Endothelial cell (in vitro differentiated cells): ENCODE measurements at regions not wholly inside any gene's neighbourhood (a gene's known extent, or its start where the extent isn't known, plus 50 kb on each side); places are given as distances from the start of the nearest gene placed in this dataset.

Experiments
- DNase-seq: peaks from one replicate; pipeline ENCODE4 v3.0.0; 2021; ENCODE audit warnings: low spot score
- H3K27ac Mint-ChIP-seq: one replicate; pipeline ENCODE4 v1.8.0; 2021; ENCODE audit warnings: mixed read lengths, inconsistent platforms; ENCODE audit not compliant: unreplicated experiment
- H3K27me3 Mint-ChIP-seq: one replicate; pipeline ENCODE4 v1.8.0; 2021; ENCODE audit warnings: mild to moderate bottlenecking, moderate library complexity, mixed read lengths, inconsistent platforms; ENCODE audit not compliant: unreplicated experiment
- H3K36me3 Mint-ChIP-seq: one replicate; pipeline ENCODE4 v1.8.0; 2021; ENCODE audit warnings: mild to moderate bottlenecking, low read depth, mixed read lengths, inconsistent platforms; ENCODE audit not compliant: unreplicated experiment
- H3K4me1 Mint-ChIP-seq: one replicate; pipeline ENCODE4 v1.8.0; 2021; ENCODE audit warnings: mild to moderate bottlenecking, mixed read lengths, inconsistent platforms; ENCODE audit not compliant: unreplicated experiment
- H3K4me3 Mint-ChIP-seq: one replicate; pipeline ENCODE4 v1.8.0; 2021; ENCODE audit warnings: mild to moderate bottlenecking, mixed read lengths, inconsistent platforms; ENCODE audit not compliant: unreplicated experiment
- H3K9me3 Mint-ChIP-seq: one replicate; pipeline ENCODE4 v1.8.0; 2021; ENCODE audit warnings: mixed read lengths, inconsistent platforms; ENCODE audit not compliant: unreplicated experiment
- TF ChIP-seq, protein P1 (sequence below): fragments of 200-600 bp; sonication (generic); IDR thresholded peaks from one replicate; pipeline ENCODE4 v1.5.0; 2021; ENCODE audit warnings: antibody characterized with exemption; ENCODE audit not compliant: unreplicated experiment

DNA sequence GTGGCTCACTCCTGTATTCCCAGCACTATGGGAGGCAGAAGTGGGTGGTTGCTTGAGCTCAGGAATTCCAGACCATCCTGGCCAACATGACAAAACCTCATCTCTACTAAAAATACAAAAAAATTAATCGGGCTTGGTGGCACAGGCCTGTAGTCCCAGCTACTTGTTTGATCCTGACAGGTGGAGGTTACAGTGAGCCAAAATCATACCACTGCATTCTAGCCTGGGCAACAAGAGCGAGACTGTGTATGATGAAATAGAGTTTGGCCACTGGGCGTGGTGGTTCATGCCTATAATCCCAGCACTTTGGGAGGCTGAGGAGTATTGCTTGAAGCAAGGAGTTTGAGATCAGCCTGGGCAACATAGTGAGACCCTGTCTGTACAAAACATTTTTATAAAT, 173.3 kb downstream of the TANC2 start:
- Mint-ChIP-seq H3K4me3 (no peak overlapping the region), H3K4me1 (peaks cover 5% of the 10 kb centered on the region), H3K27ac (no peak overlapping the region), H3K36me3 (no peaks in the 10 kb centered on the region), H3K9me3 (no peaks in the 10 kb centered on the region), H3K27me3 (no peaks in the 10 kb centered on the region)
- TF ChIP-seq, protein P1, sequence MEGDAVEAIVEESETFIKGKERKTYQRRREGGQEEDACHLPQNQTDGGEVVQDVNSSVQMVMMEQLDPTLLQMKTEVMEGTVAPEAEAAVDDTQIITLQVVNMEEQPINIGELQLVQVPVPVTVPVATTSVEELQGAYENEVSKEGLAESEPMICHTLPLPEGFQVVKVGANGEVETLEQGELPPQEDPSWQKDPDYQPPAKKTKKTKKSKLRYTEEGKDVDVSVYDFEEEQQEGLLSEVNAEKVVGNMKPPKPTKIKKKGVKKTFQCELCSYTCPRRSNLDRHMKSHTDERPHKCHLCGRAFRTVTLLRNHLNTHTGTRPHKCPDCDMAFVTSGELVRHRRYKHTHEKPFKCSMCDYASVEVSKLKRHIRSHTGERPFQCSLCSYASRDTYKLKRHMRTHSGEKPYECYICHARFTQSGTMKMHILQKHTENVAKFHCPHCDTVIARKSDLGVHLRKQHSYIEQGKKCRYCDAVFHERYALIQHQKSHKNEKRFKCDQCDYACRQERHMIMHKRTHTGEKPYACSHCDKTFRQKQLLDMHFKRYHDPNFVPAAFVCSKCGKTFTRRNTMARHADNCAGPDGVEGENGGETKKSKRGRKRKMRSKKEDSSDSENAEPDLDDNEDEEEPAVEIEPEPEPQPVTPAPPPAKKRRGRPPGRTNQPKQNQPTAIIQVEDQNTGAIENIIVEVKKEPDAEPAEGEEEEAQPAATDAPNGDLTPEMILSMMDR = no peak
- no peak for DNase-seq

DNA sequence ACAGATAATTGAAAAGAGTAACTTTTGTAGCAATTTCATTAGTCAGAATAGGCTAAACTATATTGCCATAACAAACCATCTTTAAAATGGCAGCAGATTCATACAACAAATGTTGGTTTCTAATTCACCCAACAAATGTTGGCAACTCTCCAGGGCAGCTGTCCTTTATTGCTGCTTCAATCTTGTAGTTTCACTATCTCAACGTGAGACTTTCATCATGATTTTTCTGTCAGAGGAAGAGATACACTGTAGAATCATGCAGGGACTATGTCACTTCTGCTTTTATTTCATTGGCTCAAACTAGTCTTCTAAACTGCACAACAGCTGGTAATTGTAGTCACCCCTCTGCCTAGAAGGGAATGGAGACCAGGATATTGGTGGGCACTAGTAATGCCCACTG, 174.2 kb downstream of the TANC2 start:
- DNase-seq = no peak
- no peaks in the 10 kb centered on the region for H3K36me3 Mint-ChIP-seq
- TF ChIP-seq, protein P1 = no peak
- H3K27ac Mint-ChIP-seq = no peak overlapping the region
- H3K4me3 Mint-ChIP-seq = no peak overlapping the region
- H3K9me3 Mint-ChIP-seq = no peaks in the 10 kb centered on the region
- H3K27me3 Mint-ChIP-seq = no peaks in the 10 kb centered on the region
- peaks cover 5% of the 10 kb centered on the region for H3K4me1 Mint-ChIP-seq

DNA sequence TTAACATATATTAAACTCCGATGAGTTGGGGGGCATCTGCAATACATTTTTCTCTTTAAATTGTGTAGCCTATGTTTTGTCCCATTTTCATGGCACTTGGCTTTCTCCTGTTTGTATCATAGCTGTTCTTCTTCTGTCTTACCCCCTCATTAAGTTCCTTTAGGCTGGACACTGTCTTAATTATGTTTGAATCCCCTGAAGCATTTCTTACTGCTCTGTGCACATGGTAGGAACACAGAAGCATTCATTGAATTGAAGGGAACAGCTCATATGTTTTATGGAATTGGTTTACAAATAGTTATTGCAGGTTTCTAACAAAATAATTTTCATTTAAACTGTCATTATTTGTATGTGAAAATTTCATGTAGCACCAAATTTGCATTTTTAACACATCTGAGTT, 176.8 kb downstream of the TANC2 start:
- no peaks in the 10 kb centered on the region for H3K9me3 Mint-ChIP-seq
- TF ChIP-seq, protein P1 = no peak
- no peaks in the 10 kb centered on the region for H3K27me3 Mint-ChIP-seq
- no peak for DNase-seq
- H3K4me1 Mint-ChIP-seq = peaks cover 5% of the 10 kb centered on the region
- H3K36me3 Mint-ChIP-seq = no peaks in the 10 kb centered on the region
- H3K4me3 Mint-ChIP-seq = no peak overlapping the region
- no peak overlapping the region for H3K27ac Mint-ChIP-seq

DNA sequence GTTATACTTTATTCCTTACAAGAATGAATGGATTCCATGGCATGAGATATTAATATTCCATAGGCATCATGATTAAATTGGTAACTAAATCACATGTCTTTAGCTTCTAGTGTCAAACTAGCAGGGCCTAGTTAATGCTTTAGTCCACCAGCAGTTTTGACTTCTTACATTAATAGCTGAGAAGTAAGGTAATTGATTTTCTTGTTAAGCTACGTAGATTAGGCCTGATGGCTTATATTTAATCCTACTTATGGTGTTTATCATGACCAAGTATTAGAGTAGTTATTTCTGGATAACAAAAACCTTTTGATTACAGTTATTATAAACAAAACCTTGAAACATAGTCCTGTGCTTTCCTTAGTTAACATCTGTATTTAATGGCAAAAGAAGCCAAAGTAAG, 184.5 kb downstream of the TANC2 start:
- no peaks in the 10 kb centered on the region for H3K36me3 Mint-ChIP-seq
- TF ChIP-seq, protein P1 = no peak
- DNase-seq = no peak
- no peaks in the 10 kb centered on the region for H3K27me3 Mint-ChIP-seq
- H3K4me3 Mint-ChIP-seq = no peak overlapping the region
- no peak overlapping the region for H3K27ac Mint-ChIP-seq
- peaks cover 19% of the 10 kb centered on the region for H3K4me1 Mint-ChIP-seq
- H3K9me3 Mint-ChIP-seq = no peaks in the 10 kb centered on the region

DNA sequence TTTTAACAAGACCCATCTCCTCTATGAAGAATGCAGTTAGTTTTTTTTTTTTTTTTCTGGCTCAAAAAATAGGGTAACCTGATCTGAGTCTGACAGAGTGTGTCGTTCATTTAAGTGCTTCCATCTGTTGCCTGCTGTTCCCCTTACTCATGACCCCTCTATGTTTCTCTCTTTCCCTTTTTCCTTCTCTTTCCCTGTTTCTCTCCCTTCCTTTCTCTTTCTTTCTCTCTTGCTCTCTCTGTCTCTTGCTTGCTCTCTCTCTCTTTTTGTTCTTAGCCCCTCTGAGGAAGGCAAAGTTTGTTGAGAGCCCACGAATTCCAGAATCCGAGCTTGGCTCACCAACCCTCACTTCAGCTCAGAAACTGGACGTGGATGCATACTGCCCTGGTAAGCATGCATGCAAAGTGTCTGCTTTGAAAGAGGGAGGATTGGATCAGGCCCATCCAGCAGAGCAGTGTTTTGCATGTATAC, 185.0 kb downstream of the TANC2 start:
- TF ChIP-seq, protein P1 = no peak
- no peak overlapping the region for H3K27ac Mint-ChIP-seq
- H3K4me1 Mint-ChIP-seq = peaks cover 19% of the 10 kb centered on the region
- H3K36me3 Mint-ChIP-seq = no peaks in the 10 kb centered on the region
- H3K27me3 Mint-ChIP-seq = no peaks in the 10 kb centered on the region
- no peak overlapping the region for H3K4me3 Mint-ChIP-seq
- no peaks in the 10 kb centered on the region for H3K9me3 Mint-ChIP-seq
- no peak for DNase-seq
